SK-N-SH (cell line): ENCODE measurements at regions not wholly inside any gene's neighbourhood (a gene's known extent, or its start where the extent isn't known, plus 50 kb on each side); places are given as distances from the start of the nearest gene placed in this dataset.

Experiments
- CHD2 ChIP-seq: fragments of 150-350 bp; IDR thresholded peaks from 2 replicates; pipeline ENCODE4 v1.6.1; 2018; ENCODE audit warnings: low read length; ENCODE audit not compliant: partially characterized antibody
- CTCF ChIP-seq: fragments of 200-600 bp; sonication (generic); IDR thresholded peaks from 2 replicates; pipeline ENCODE4 v1.6.1; 2017; ENCODE audit warnings: antibody characterized with exemption, mild to moderate bottlenecking, moderate library complexity
- EP300 ChIP-seq, 2 experiments: IDR thresholded peaks; 2 replicates each; pipeline versions ENCODE4 v1.4.0 to v1.6.1; 2012; ENCODE audit warnings: borderline replicate concordance in 1 of 2, low read depth in 1 of 2, low read length in 1 of 2
- EZH2phosphoT487 ChIP-seq: fragments of 200-600 bp; sonication (generic); IDR thresholded peaks from 2 replicates; pipeline ENCODE4 v1.6.1; 2017; ENCODE audit warnings: low read depth, mixed run types, mild to moderate bottlenecking, antibody characterized with exemption, moderate library complexity, borderline replicate concordance
- NFIC ChIP-seq: IDR thresholded peaks from 2 replicates; pipeline ENCODE4 v1.4.0; 2012; ENCODE audit warnings: borderline replicate concordance
- POLR2AphosphoS5 ChIP-seq: IDR thresholded peaks from 2 replicates; pipeline ENCODE4 v1.6.1; 2012; ENCODE audit warnings: low read depth, low read length
- RAD21 ChIP-seq: IDR thresholded peaks from 2 replicates; pipeline ENCODE4 v1.6.1; 2012; ENCODE audit warnings: mild to moderate bottlenecking, low read length
- REST ChIP-seq: IDR thresholded peaks from 2 replicates; pipeline ENCODE4 v1.6.1; 2012; ENCODE audit warnings: mild to moderate bottlenecking, low read depth, low read length, moderate library complexity
- SIN3A ChIP-seq: IDR thresholded peaks from 2 replicates; pipeline ENCODE4 v1.6.1; 2012; ENCODE audit warnings: low read depth, mild to moderate bottlenecking, low read length, moderate library complexity, borderline replicate concordance
- SMC3 ChIP-seq: IDR thresholded peaks from 2 replicates; pipeline ENCODE4 v1.6.1; 2012; ENCODE audit warnings: low read depth, low read length, improper control_type of control experiment
- TAF1 ChIP-seq: IDR thresholded peaks from 2 replicates; pipeline ENCODE4 v1.6.1; 2012; ENCODE audit warnings: low read depth, mild to moderate bottlenecking, low read length, moderate library complexity, borderline replicate concordance
- TEAD4 ChIP-seq: IDR thresholded peaks from 2 replicates; pipeline ENCODE4 v1.4.0; 2012; ENCODE audit warnings: mild to moderate bottlenecking, borderline replicate concordance; ENCODE audit not compliant: insufficient read depth
- YY1 ChIP-seq: IDR thresholded peaks from 2 replicates; pipeline ENCODE4 v1.4.0; 2012; ENCODE audit warnings: low read depth, mild to moderate bottlenecking
- TF ChIP-seq, protein P1 (sequence below): fragments of 150-350 bp; IDR thresholded peaks from 2 replicates; pipeline ENCODE4 v1.6.1; 2017; ENCODE audit warnings: antibody characterized with exemption, low read length, low read depth, borderline replicate concordance

DNA sequence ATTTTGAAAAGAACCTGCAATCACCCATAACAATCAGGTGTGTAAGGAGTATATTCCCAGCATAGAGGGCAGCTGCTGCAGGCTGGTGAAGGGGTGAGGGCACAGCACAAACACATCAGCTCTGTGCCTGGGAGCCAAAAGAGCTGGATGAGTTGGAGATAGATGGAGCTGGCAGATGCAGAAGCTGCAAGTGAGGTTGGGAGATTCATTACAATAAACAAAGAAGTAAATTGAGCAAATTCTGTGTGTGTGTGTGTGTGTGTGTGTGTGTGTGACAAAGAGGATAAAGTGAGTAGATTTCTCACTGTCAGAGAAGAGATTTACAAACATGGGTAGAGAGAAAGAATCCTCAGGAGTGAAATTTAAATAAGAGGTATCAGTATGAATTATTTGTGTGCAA, 994.7 kb downstream of the EPHA3 start:
- TF ChIP-seq POLR2AphosphoS5 (no peak), EZH2phosphoT487 (no peak), CTCF (no peak), NFIC (no peak), SMC3 (no peak), RAD21 (no peak), CHD2 (no peak), TEAD4 (no peak), REST (no peak), YY1 (no peak), SIN3A (no peak), TAF1 (no peak), EP300 (IDR thresholded peaks at IDR 0.05; ENCODE audit: borderline replicate concordance in 1 of 2, low read depth in 1 of 2, low read length in 1 of 2) (no peak)
- TF ChIP-seq, protein P1, sequence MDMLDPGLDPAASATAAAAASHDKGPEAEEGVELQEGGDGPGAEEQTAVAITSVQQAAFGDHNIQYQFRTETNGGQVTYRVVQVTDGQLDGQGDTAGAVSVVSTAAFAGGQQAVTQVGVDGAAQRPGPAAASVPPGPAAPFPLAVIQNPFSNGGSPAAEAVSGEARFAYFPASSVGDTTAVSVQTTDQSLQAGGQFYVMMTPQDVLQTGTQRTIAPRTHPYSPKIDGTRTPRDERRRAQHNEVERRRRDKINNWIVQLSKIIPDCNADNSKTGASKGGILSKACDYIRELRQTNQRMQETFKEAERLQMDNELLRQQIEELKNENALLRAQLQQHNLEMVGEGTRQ, result no peak
